Memory B cell (primary cell): ENCODE measurements at regions not wholly inside any gene's neighbourhood (a gene's known extent, or its start where the extent isn't known, plus 50 kb on each side); places are given as distances from the start of the nearest gene placed in this dataset.
"Not testable (repeated sequence)": the region's sequence is repeated elsewhere in the genome, so short reads cannot be mapped to it uniquely, and the experiment has no call there.

Source experiments
- ATAC-seq: fragments of 150-1000 bp; cut with Tn5 transposase; 2 replicates; pipeline ENCODE4 v1.10.0; 2021; ENCODE audit warnings: low read depth, mild to moderate bottlenecking, moderate library complexity
- DNase-seq, 2 donors: peaks; one replicate each; pipeline ENCODE4 v3.0.0; 2022; ENCODE audit warnings: low spot score in 2 of 2
- H3K27ac Mint-ChIP-seq: one replicate; pipeline ENCODE4 v1.8.0; 2022; ENCODE audit warnings: mild to moderate bottlenecking, moderate library complexity, mixed read lengths
- H3K27me3 Mint-ChIP-seq: one replicate; pipeline ENCODE4 v1.8.0; 2022; ENCODE audit warnings: mixed read lengths
- H3K36me3 Mint-ChIP-seq: one replicate; pipeline ENCODE4 v1.8.0; 2022; ENCODE audit warnings: mild to moderate bottlenecking, mixed read lengths
- H3K4me1 Mint-ChIP-seq: one replicate; pipeline ENCODE4 v1.8.0; 2022; ENCODE audit warnings: mixed read lengths
- H3K4me3 Mint-ChIP-seq: one replicate; pipeline ENCODE4 v1.8.0; 2022; ENCODE audit warnings: mild to moderate bottlenecking, moderate library complexity, mixed read lengths
- H3K9me3 Mint-ChIP-seq: one replicate; pipeline ENCODE4 v1.8.0; 2022; ENCODE audit warnings: mixed read lengths

- Mint-ChIP-seq H3K36me3 (peaks cover 7% of the 10 kb centered on the region), H3K27ac (no peak overlapping the region), H3K4me3 (no peak overlapping the region), H3K4me1 (no peaks in the 10 kb centered on the region), H3K9me3 (peaks cover 6% of the 10 kb centered on the region), H3K27me3 (no peaks in the 10 kb centered on the region)
- no peak for DNase-seq
- ATAC-seq, result no peak
Observed at GRCh38 chr10:123385508-123386080, 231.4 kb downstream of the BUB3 start.

GRCh38 chr10:123389520-123389919, 235.3 kb downstream of the BUB3 start:
- DNase-seq, result no peak
- Mint-ChIP-seq H3K36me3 (peaks cover 7% of the 10 kb centered on the region), H3K4me3 (no peak overlapping the region), H3K4me1 (peaks cover 3% of the 10 kb centered on the region), H3K27me3 (no peaks in the 10 kb centered on the region), H3K9me3 (peaks cover 6% of the 10 kb centered on the region), H3K27ac (no peak overlapping the region)
- no peak for ATAC-seq

- Mint-ChIP-seq H3K4me3 (no peak overlapping the region), H3K36me3 (peaks cover 7% of the 10 kb centered on the region), H3K27me3 (no peaks in the 10 kb centered on the region), H3K27ac (no peak overlapping the region), H3K4me1 (peaks cover 3% of the 10 kb centered on the region), H3K9me3 (peaks cover 9% of the 10 kb centered on the region)
- no peak for ATAC-seq
- no peak for DNase-seq
Observed at GRCh38 chr10:123390332-123390731, 236.1 kb downstream of the BUB3 start.

- DNase-seq (no peak), ATAC-seq (no peak)
- Mint-ChIP-seq H3K27me3 (no peaks in the 10 kb centered on the region), H3K4me1 (peaks cover 3% of the 10 kb centered on the region), H3K4me3 (peak overlapping the region; percentile 46), H3K36me3 (peaks cover 7% of the 10 kb centered on the region), H3K27ac (peak overlapping the region; percentile 4), H3K9me3 (peaks cover 10% of the 10 kb centered on the region)
Observed at GRCh38 chr10:123390874-123391273, 236.7 kb downstream of the BUB3 start.

- Mint-ChIP-seq H3K4me1 (peaks cover 3% of the 10 kb centered on the region), H3K4me3 (peak overlapping the region; percentile 49), H3K27ac (peak overlapping the region; percentile 4), H3K9me3 (peaks cover 9% of the 10 kb centered on the region), H3K27me3 (no peaks in the 10 kb centered on the region), H3K36me3 (peaks cover 7% of the 10 kb centered on the region)
- ATAC-seq (peak; percentile 23), DNase-seq (no peak)
Observed at GRCh38 chr10:123391275-123392028, 237.2 kb downstream of the BUB3 start.

GRCh38 chr10:123392182-123392963, 238.2 kb downstream of the BUB3 start:
- Mint-ChIP-seq H3K4me1 (peaks cover 4% of the 10 kb centered on the region), H3K36me3 (peaks cover 4% of the 10 kb centered on the region), H3K27me3 (no peaks in the 10 kb centered on the region), H3K27ac (no peak overlapping the region), H3K4me3 (no peak overlapping the region), H3K9me3 (peaks cover 6% of the 10 kb centered on the region)
- peak; percentile 84 for ATAC-seq
- no peak for DNase-seq

- no peak for DNase-seq
- no peak overlapping the region for H3K27ac Mint-ChIP-seq
- H3K4me3 Mint-ChIP-seq, result no peak overlapping the region
- peaks cover 5% of the 10 kb centered on the region for H3K9me3 Mint-ChIP-seq
- no peaks in the 10 kb centered on the region for H3K27me3 Mint-ChIP-seq
- no peak for ATAC-seq
- peaks cover 3% of the 10 kb centered on the region for H3K36me3 Mint-ChIP-seq
- H3K4me1 Mint-ChIP-seq, result peaks cover 12% of the 10 kb centered on the region
Observed at GRCh38 chr10:123393170-123393569, 239.0 kb downstream of the BUB3 start.

GRCh38 chr10:123394382-123394781, 240.2 kb downstream of the BUB3 start:
- no peaks in the 10 kb centered on the region for H3K27me3 Mint-ChIP-seq
- peaks cover 17% of the 10 kb centered on the region for H3K4me1 Mint-ChIP-seq
- DNase-seq (no peak), ATAC-seq (no peak)
- no peak overlapping the region for H3K4me3 Mint-ChIP-seq
- H3K27ac Mint-ChIP-seq, result no peak overlapping the region
- peaks cover 5% of the 10 kb centered on the region for H3K9me3 Mint-ChIP-seq
- peaks cover 1% of the 10 kb centered on the region for H3K36me3 Mint-ChIP-seq

GRCh38 chr10:123395234-123395633, 241.0 kb downstream of the BUB3 start:
- not testable (repeated sequence) for H3K4me3 Mint-ChIP-seq, ATAC-seq, H3K27ac Mint-ChIP-seq, H3K9me3 Mint-ChIP-seq, H3K27me3 Mint-ChIP-seq, DNase-seq, H3K36me3 Mint-ChIP-seq
- H3K4me1 Mint-ChIP-seq, result peaks cover 24% of the 10 kb centered on the region

GRCh38 chr10:123395906-123396305, 241.7 kb downstream of the BUB3 start:
- Mint-ChIP-seq H3K4me3 (no peak overlapping the region), H3K36me3 (no peaks in the 10 kb centered on the region), H3K27ac (no peak overlapping the region), H3K9me3 (peaks cover 5% of the 10 kb centered on the region), H3K4me1 (peaks cover 25% of the 10 kb centered on the region), H3K27me3 (no peaks in the 10 kb centered on the region)
- ATAC-seq (no peak), DNase-seq (no peak)

GRCh38 chr10:123398180-123398591, 244.0 kb downstream of the BUB3 start:
- Mint-ChIP-seq H3K27ac (peak overlapping the region; percentile 18), H3K9me3 (peaks cover 5% of the 10 kb centered on the region), H3K4me3 (no peak overlapping the region), H3K36me3 (no peaks in the 10 kb centered on the region), H3K4me1 (peaks cover 38% of the 10 kb centered on the region), H3K27me3 (no peaks in the 10 kb centered on the region)
- DNase-seq, result no peak
- ATAC-seq, result no peak

GRCh38 chr10:123398756-123399155, 244.6 kb downstream of the BUB3 start:
- ATAC-seq, result no peak
- DNase-seq, result no peak
- Mint-ChIP-seq H3K27ac (no peak overlapping the region), H3K27me3 (no peaks in the 10 kb centered on the region), H3K9me3 (peaks cover 5% of the 10 kb centered on the region), H3K36me3 (no peaks in the 10 kb centered on the region), H3K4me1 (peaks cover 43% of the 10 kb centered on the region), H3K4me3 (no peak overlapping the region)

GRCh38 chr10:123399276-123399839, 245.2 kb downstream of the BUB3 start:
- peaks cover 5% of the 10 kb centered on the region for H3K9me3 Mint-ChIP-seq
- H3K4me3 Mint-ChIP-seq, result no peak overlapping the region
- no peak overlapping the region for H3K27ac Mint-ChIP-seq
- ATAC-seq (no peak), DNase-seq (no peak)
- no peaks in the 10 kb centered on the region for H3K27me3 Mint-ChIP-seq
- H3K36me3 Mint-ChIP-seq, result no peaks in the 10 kb centered on the region
- H3K4me1 Mint-ChIP-seq, result peaks cover 43% of the 10 kb centered on the region

GRCh38 chr10:123402021-123402420, 247.8 kb downstream of the BUB3 start:
- Mint-ChIP-seq H3K27me3 (no peaks in the 10 kb centered on the region), H3K4me3 (no peak overlapping the region), H3K27ac (peak overlapping the region; percentile 29), H3K9me3 (peaks cover 8% of the 10 kb centered on the region), H3K4me1 (peaks cover 45% of the 10 kb centered on the region), H3K36me3 (peaks cover 7% of the 10 kb centered on the region)
- DNase-seq, result no peak
- no peak for ATAC-seq
